ENCODE measurements at regions not wholly inside any gene's neighbourhood (a gene's known extent, or its start where the extent isn't known, plus 50 kb on each side); places are given as distances from the start of the nearest gene placed in this dataset.

DNA sequence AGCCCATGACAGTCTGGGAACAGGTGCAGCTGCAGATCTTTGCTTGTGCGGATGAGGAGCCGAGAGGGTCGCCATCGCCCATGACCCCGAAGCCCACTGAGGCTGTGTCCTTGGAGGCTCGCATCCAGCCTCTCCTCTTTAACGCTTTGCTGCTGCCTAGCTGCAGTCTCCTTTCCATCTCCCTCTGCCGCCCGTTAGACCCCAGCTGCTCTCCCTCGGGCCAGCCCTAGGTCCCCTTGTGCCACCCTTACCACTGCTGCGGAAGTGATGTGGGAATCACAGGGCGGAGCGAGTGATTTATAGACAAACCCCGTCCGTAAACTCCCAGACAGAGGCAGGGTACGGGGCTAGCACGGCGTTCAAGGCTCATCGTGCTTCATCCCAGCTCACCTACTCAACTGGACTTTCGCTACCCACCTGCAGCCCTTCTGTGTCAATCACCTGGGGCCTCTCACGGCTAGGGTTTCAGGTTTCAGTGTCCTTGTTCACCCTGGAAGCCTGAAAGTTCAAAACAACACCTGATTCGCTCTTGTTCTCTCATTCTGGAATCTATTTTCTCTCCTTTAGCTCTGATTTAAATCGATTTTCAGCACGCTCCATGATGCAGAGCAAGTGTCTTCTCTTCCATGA, 76.1 kb downstream of the PAX1 start:
- TF ChIP-seq, protein P1, sequence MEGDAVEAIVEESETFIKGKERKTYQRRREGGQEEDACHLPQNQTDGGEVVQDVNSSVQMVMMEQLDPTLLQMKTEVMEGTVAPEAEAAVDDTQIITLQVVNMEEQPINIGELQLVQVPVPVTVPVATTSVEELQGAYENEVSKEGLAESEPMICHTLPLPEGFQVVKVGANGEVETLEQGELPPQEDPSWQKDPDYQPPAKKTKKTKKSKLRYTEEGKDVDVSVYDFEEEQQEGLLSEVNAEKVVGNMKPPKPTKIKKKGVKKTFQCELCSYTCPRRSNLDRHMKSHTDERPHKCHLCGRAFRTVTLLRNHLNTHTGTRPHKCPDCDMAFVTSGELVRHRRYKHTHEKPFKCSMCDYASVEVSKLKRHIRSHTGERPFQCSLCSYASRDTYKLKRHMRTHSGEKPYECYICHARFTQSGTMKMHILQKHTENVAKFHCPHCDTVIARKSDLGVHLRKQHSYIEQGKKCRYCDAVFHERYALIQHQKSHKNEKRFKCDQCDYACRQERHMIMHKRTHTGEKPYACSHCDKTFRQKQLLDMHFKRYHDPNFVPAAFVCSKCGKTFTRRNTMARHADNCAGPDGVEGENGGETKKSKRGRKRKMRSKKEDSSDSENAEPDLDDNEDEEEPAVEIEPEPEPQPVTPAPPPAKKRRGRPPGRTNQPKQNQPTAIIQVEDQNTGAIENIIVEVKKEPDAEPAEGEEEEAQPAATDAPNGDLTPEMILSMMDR (IDR thresholded peaks at IDR 0.05) = no peak

DNA sequence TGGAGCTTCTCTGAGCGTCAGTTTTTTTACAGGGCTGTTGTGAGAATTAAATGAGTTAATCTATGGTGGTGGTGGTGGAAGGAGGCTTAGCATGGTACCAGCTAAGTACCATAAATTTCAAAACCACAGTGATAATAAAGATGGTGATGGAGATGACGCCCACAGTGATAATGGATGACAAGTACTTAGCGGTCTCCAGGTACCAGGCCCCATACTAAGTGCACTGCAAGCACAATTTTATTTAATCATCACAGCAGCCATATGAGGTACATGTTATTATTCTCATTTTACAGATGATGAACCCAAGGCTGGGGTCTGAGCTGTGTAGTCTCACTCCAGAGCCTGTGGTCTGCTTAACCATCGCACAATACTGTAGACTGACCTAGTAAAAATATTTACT, 75.1 kb downstream of the PAX1 start:
- TF ChIP-seq, protein P1 (IDR thresholded peaks at IDR 0.05) = no peak
